Fibroblast of skin of back (primary cell): ENCODE measurements at regions not wholly inside any gene's neighbourhood (a gene's known extent, or its start where the extent isn't known, plus 50 kb on each side); places are given as distances from the start of the nearest gene placed in this dataset.

Source experiments
- DNase-seq: peaks from one replicate; pipeline ENCODE4 v3.0.0-alpha.2; 2013

DNA sequence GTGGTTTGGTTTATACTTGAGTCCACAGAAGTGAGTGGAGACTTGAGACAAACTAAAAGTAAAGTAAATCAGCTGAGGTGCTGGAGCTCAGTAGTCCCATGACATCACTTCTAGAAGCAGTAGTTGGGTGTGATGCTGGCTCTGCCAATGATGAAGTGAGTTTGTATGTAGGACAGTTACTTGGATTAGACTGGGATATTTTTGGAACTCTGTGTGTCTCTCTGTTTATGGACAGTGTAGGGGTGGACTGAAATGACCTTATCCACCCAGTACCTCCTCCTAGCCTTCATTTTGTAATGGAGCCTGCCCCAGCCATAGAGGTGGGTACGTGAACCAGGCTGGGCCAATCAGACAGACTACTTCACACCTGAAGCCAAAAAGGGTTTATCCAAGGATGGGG lies 52.2 kb downstream of the POLR1D start:
- no peak for DNase-seq

DNA sequence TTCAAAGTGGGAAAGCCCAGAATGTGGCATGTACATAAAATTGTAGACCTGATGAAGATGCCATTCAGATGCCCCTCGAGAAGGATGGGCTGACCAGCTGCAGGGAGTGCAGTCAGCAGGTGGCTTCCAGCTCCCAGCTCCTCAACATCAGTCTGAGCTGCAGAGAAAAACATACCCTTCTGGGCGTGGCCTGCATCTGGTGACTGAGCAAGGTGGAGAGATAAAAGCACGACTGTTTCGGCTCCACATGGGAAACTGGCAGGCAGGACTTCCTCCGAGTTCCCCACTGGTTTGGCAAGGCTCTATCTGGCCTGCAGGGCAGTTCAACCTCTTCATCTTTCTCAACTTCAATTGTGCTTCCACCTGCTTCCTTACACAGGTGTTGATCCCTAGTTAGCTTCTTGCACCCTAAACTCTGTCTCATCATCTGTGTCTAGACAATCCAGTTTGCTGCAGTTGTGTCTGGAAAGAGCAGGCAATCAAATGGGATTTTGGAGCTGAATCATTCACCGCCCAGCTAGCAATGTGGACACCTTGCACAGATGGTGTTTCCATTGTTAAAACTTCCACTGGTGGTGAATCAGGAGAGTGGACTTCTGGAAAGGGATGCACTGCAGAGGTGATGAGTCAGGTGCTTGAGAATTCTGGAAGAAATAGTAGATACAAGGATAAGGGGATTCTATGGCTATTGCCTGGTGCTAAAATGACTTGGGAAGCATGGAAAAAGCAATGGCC lies 56.8 kb downstream of the POLR1D start:
- DNase-seq, result no peak

DNA sequence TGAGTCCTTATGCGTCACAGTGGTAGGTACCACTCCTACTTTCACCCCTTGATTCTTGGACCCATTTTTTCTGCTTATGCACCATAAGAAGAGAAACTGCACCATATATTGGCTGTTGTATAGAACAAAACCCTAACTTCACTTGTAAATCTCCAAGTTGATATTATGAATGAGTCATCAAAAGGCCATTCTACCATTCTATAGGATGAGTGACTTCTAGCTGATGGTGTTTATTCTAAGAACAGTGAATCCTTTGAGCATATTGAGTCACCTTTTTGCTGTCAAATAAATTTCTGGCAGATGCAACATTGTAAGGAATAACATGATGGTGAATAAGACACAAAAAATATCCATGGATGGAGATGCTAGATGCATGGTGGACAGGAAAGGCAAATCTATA lies 57.7 kb downstream of the POLR1D start:
- DNase-seq, result no peak

DNA sequence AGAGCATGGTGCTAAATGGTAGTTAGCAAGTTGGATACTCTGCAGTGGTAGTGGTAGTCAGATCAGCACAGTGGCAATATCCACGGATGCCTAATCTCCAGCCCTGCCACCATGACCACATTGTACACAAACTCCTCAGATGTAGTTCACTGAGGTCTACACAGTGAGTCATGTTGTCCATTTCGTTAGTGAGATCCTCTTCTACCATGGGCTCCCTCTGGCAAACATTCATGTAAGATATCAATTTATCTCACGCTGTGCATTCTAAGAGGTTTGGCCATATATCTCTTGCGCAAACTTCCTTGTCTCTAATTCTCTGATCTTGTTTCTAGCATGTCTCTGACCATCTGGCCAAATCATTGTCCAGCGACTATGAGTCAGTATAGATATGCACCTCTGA lies 58.2 kb downstream of the POLR1D start:
- DNase-seq, result no peak

DNA sequence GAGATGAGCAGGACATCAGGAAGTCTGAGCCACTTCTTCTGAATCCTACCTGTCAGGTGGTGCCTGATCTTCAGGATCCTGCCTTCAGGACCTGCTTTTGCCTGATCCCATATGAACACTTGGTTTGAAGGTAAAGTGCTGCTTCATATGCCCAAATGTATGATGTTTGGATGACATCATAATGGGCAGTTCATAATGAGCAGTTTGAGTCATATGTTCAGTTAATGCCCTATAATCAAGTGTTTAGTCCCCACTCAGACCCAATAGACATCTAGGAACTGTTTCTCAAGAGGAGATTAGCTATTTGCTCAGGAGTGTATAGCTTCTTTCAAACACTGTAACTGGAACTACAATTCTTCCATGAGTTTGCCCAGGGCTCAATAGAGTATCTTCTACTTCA lies 58.8 kb downstream of the POLR1D start:
- DNase-seq, result no peak

DNA sequence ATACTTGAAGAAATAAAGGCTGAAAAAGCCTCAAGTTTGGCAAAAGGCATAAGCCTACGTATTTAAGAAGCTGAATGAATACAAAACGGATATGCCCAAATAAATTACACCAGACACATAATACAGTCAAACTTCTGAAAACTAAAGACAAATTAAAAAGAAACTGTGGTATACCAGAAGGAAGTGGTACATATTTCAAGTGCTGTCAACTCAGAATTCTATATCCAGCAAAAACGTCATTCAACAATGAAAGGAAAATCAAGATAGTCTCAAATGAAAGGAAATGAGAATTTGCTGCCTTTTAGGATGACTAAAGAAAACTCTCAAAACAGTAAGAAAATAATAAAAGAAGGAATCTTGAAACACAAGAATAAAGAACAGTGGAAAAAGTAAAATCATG lies 69.5 kb downstream of the POLR1D start:
- no peak for DNase-seq

DNA sequence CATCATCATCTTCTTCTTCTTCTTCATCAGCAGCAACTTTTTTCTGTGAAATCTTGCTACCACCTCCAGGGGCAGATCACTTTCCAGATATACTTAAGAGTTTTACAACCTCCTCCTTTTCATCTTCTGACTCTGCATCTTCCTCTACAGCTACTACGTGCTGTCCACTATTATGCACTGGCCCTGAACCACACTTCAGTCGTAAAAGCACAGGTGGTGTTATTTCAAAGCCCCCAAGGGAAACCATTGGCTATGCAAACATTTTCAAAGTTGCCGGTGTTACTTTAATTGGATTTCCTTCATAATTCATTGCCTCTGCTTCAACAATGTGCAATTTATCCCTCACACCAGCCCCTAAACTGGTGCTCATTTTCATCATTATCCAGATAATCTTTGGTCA lies 75.0 kb downstream of the POLR1D start:
- no peak for DNase-seq

DNA sequence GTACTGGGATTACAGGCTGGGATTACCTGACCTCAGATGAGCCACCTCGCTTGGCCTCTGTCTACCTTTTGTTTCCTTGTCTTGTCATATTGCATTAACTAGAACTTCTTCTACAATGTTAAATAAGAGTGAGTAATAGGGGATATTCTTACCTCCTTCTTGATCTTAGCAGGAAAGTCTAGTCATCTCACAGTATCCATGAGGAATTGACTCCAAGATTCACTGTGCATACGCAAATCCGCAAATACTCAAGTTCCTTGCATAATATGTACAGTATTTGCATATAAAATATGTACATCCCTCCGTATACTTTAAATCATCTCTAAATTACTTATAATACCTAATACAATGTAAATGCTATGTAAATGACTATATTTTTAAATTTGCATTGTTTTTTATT lies 78.3 kb downstream of the POLR1D start:
- no peak for DNase-seq

DNA sequence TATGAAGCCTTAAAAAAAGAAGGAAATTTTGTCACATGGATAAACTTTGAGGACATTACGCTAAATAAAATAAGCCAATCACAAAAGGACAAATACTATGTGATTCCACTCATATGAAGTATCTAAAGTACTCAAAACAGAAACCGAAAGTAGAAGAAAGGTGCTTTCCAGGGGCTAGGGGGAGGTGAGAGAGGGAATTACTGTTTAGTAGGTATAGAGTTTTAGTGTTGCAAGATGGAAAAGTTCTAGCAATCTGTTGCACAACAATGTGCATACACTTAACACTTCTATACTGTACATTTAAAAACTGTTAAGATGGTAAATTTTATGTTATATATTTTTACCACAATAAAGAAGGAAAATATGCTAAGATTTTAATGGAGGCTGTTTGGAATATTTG lies 83.0 kb downstream of the POLR1D start:
- no peak for DNase-seq

DNA sequence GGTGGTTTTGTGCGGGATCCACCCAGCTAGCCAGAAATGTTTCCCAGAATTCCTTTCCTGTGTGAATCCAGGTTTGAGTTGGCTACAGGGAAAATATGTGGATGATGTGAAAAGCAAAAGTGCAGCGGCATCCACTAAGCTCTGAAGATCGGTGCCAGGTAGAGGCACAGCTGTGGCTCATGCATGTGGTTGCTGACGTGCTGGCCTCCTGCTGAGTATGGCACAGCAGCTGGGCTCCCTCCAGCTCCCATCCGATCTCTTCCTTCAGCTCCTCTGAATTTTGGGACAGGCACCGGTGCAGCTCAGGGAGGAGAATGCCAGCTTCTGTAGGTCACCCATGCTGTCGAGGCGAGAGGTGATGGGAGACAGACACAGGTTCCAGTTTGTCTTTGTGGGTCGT lies 84.0 kb upstream of the GSX1 start:
- DNase-seq, result no peak

DNA sequence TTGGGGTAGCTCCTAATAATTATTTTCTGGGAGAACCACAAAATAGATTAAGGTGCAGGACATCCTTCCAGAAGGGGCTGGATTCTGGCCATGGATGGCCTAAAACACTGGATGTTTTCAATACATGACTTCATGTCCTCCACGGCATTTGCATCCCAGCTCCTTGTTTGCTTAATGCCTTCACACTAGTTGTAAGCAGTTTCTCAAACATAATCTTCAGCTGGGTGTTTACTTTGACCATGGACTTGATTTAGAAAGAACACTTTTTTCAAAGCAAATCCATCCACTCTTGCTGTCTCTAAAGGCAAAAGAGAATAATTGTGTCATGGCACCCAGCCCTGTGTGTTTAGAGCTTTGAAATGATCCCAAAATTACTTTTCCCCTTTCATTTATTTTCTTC lies 82.5 kb upstream of the GSX1 start:
- no peak for DNase-seq

DNA sequence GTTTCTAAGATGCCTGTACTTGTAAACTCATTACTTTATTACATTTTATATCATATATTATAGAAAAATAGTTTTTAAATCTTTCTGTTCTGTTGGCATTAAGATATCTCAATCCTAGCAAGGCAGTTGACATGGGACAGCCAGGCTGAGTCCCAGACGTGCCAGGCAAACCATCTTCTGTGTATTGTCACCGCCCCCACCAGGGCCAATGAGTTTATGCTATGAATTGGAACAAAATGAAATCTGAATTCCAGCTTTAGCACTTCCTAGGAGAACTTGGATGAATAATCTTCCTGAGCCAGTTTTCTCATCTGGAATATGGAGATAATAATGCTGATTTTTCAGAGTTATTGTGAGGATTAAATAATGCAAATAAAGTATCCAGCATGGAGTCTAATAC lies 79.9 kb upstream of the GSX1 start:
- peak; percentile 5 for DNase-seq

DNA sequence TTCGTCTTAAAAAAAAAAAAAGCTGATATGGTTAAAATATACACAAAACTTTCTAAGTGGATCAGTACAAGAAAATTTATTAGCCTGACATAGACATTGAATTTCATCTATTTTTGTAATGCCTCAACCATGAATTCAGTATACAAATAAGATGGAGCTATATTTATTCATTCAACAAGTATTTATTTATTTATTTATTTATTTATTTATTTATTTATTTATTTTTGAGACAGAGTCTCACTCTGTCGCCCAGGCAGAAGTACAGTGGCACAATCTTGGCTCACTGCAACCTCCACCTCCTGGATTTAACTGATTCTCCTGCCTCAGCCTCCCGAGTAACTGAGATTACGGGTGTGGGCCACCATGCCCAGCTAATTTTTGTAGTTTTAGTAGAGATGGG lies 78.5 kb upstream of the GSX1 start:
- DNase-seq, result no peak

DNA sequence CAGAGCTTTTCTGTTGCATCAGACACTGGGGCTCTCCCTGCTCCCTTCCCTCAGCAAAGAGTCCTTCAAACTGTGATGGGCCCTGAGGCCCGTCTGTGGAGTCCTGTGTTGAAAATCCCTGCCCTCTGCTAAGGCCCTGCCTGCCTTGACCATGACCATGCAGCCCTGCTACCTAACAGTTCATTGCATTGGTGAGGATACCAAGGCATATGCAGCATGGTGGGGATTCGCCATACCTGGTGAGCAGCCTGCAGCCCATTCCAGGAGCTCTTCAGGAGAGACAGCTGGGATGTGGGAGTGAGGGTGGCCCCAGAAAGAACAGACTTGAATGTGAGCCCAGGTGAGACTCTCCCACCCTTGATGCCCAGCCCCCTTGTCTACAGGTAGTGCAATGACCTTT lies 70.6 kb upstream of the GSX1 start:
- no peak for DNase-seq

DNA sequence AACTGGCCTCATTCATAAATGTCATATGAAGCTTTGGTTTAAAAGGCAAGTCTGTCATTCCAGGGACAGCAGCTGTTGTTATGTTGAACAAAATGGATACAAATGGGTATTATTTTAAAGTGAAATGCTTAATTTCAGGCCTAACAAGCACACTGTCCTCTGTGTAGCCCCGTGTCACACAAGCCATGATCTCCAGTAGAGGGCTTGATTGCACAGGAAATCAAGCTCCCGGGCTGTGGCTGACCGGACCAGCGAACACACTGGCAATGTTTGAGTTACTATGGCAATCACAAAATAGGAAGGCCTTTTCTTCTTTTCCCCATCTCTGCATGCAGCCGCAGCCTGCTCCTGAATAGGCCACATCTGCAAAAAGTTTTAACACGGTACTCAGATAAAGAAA lies 64.0 kb upstream of the GSX1 start:
- no peak for DNase-seq

DNA sequence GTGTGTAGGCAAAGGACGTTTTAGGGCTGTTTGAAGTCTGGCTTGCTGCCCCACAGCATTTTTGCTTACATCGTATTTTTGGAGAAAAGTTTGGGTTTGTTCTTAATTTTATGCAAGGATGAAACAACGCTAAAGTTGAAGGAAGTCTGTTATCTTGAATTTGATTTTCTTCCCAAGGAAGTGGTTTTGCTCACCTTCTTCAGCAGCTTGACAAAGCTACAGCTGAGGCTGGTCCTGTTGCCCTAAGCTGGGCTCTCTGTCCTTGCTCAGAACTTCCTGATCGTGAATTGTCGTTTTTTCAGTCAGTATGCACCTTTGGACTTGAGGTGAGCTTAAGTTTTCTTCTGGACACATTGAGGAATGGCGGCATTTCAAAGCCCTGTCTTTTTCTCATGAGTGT lies 62.1 kb upstream of the GSX1 start:
- DNase-seq, result no peak
